ENCODE measurements at regions not wholly inside any gene's neighbourhood (a gene's known extent, or its start where the extent isn't known, plus 50 kb on each side); places are given as distances from the start of the nearest gene placed in this dataset.
"Not testable (repeated sequence)": the region's sequence is repeated elsewhere in the genome, so short reads cannot be mapped to it uniquely, and the experiment has no call there.

DNA sequence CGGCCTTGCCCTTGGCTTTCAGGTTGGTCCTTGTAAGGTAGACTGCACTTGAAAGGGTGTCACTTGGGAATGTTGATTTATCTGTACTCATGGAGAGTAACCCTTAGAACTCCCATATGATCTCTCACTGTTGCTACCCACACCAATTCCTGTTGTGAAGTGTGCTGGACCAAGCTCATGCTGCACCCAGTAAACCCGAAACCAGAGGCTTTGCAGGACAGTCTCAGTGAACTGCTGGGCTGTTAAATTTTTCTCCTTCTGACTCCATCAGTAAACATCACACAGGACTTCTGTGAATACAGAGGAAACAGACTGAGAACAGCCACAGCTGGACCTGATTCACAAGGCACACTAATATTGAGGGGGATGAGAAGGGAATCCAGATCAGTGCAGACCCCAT lies 783.0 kb downstream of the TMEM121 start:
- DNase-seq: no peak

DNA sequence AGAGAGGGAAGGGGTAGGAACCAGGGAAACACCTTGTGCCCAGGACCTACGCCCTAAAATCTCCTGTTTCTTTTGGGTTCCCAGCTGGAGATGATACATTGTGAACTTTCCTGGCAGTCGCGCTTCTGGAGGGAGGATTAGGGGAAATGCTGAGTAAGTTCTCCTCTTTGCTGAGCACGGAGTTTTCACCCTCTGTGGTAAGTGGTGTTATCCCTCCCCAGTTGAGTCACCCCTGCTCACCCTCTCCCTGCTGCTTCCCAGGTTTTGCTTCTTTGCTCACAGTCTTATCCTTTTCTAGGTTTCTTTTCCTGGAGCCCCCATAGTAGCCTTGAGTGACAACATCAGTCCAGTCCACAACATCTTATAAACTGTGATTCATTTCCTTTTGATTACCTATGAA lies 789.1 kb downstream of the TMEM121 start:
- DNase-seq: no peak

- no peak for DNase-seq
Measured at GRCh38 chr14:106317593-106317992, 791.2 kb downstream of the TMEM121 start.

DNA sequence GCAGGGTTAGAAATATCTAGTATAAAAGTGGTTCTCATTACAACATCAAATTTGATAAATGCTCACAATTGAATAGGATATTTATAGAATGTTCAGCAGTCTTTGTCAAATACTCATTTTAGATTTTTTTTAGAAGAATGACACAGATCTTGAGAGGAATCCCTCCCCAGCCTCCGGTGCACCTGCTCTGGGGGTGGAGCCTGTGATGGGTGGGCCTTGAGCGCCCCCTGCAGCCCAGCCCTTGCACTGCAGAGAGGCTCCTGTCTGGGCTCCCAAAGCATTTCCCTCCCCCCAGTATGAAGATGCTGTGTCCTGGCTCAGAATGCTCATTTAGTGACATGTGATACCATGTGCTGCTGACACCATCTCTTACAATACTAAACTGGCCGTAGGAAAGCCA lies 792.3 kb downstream of the TMEM121 start:
- no peak for DNase-seq

DNA sequence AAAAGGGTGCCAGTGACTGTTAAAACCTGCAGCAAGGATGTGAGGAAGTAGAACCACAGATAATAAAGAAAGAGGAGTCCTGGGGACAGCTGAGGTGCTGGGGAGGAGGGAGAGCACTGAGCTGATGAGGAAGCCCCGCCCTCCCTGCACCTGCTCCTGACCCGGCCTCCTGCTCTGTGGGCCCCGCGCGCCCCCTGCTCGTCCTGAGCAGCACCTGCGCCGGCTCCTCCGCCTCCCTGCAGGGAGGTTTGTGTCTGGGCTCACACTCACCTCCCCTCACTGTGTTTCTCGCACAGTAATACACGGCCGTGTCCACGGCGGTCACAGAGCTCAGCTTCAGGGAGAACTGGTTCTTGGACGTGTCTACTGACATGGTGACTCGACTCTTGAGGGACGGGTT lies 797.6 kb downstream of the TMEM121 start:
- DNase-seq: not testable (repeated sequence)

- no peak for DNase-seq
Measured at GRCh38 chr14:106327234-106327633, 800.9 kb downstream of the TMEM121 start.

DNA sequence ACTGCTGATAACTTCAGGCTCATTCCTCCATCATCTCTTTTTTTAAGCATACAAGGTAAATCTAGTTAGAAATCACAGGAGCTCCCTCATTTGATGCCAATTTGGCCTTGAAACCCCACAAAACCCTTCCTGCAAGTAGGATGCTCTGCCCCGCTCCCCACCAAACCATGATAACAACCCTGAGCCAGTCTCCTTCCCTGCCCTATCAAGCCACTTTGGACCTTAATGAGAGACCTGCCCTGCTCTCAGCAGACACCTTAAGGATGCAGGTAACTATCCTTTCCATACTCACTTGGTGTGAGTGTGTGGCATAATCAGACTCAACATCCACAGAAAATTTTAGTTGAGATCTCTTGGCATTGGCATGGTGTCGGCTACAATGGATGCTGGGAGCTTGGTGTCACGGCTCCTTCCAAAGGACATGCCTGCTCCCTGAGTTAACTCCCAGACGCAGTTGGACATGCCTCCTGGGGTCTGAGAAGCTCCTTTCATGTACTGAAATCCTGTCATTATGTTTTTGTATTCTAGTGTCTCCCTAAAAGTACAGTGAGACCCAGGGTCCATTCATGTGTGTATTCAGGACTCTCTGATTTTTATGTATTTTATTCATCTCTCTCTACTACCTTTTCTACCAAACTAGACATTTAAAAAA lies 801.4 kb downstream of the TMEM121 start:
- not testable (repeated sequence) for DNase-seq

- DNase-seq: not testable (repeated sequence)
Measured at GRCh38 chr14:106329243-106329642, 802.9 kb downstream of the TMEM121 start.

DNA sequence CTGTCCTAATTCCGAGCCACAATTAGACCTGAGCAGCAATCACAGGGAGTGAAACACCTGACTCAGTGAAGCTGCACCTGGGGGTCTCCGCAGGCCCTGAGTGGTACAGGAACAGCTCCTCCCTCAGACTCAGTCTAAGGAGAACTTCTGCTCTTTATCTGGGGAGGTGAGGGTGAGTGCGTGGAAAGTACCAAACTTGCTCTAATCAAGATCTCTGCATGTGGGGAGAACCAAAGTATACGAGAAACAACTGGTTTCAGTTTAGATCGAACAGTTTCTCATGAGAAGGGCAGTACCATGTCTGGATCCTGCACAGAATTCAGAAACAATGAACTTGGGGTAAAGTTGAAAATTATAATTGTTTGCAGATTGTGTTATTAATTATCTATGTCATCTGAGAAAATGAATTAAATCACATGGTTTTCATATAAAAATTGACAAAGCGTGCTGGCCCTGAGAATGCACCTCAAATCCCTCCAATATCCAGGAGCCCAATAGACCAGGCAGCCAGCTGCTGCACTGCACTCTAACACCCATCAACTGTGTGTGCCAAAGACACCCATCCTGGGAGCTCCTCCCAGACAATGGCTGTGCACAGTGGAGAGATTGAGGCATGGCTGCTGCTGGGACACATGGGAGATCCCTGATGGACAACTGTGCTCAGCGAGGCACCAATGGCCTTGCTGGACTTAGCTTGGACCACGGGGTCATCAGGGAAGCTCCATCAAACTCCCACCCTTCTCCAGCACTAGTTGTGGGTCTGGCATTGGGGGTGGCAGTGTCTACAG lies 803.8 kb downstream of the TMEM121 start:
- not testable (repeated sequence) for DNase-seq

DNA sequence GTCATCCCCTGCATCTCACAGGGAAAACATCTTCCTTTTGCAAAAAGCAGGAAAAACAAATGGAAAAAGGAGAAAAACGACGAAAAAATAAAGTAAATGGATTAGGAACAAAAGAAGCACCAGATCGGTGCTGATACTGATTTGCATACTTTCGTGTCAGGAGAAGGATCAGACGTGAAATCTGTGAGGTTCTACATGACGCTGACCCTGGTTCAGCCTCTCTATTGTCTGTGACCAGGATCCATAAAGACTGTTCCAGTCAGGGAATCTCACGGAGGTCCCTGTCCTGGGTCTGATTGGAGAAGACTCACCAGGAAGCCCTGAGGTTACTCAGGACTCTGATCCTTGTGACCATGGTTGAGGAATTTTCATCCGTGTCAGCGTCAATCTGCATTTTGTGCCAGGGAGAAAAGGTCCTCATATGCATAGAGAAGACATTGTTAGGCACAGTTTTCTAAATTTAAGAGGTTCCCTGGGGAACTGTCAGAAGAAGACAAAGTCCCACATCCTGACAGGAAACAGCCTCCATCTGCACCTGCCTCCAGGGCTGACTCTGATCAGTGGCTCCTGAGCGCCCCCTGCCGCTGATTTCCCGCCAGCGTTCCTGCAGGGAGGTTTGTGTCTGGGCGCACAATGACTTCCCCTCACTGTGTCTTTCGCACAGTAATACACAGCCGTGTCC lies 808.2 kb downstream of the TMEM121 start:
- DNase-seq: not testable (repeated sequence)

- not testable (repeated sequence) for DNase-seq
Measured at GRCh38 chr14:106335110-106335429, 808.7 kb downstream of the TMEM121 start.

GRCh38 chr14:106338775-106339174 lies 812.4 kb downstream of the TMEM121 start:
- DNase-seq: not testable (repeated sequence)

DNA sequence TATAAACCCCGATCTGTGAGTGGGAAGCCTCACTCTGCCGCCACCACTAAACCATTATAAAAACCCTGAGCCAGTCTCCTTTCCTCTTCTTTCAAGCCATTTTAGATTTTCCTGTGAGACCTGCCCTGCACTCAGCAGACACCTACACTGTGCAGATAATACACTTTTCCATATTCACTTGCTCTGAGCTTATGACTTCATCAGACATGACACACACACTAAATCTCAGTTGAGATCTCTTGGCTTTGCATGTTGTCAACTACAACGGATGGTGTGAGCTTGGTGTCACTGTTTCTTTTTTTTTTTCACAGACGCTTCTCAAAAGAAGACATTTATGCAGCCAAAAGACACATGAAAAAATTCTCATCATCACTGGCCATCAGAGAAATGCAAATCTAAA lies 814.3 kb downstream of the TMEM121 start:
- not testable (repeated sequence) for DNase-seq

DNA sequence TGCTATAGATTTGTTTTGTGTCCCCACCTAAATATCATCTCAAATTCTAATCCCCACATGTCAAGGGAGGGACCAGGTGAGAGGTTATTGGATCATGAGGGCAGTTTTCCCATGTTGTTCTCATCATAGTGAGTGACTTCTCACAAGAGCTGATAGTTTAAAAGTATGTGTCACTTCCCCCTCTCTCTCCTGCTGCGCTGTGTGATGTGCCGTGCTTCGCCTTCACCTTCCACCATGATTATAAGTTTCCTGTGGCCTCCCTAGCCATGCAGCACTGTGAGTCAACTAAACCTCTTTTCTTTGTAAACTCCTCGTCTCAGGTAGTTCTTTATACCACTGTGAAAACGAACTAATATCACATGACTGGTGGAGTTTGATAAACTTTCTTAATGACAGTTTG lies 814.8 kb downstream of the TMEM121 start:
- DNase-seq: not testable (repeated sequence)

GRCh38 chr14:106343626-106344025 lies 817.2 kb downstream of the TMEM121 start:
- no peak for DNase-seq

- not testable (repeated sequence) for DNase-seq
Measured at GRCh38 chr14:106344065-106344614, 817.8 kb downstream of the TMEM121 start.

GRCh38 chr14:106344791-106345479 lies 818.6 kb downstream of the TMEM121 start:
- DNase-seq: not testable (repeated sequence)

DNA sequence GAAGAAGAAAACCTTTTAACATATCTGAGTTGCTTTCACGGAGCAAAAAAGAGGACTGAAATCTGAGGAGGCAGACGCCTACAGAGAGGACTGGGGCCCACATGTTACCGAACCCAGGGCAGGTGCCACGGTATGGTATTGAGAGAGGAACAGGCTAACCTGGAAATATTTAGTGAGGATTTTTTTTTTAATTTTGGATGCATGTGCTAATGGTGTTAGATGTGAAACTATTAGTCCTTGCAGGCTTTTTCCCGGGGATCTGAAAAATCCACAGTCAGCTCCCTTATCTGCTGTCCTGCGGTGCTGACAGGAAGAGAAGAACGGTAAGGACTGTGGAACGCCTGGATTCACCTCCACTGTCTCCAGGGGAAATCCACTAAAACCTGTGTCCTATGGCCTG lies 819.7 kb downstream of the TMEM121 start:
- DNase-seq: no peak

- DNase-seq: no peak
Measured at GRCh38 chr14:106346534-106347290, 820.3 kb downstream of the TMEM121 start.

DNA sequence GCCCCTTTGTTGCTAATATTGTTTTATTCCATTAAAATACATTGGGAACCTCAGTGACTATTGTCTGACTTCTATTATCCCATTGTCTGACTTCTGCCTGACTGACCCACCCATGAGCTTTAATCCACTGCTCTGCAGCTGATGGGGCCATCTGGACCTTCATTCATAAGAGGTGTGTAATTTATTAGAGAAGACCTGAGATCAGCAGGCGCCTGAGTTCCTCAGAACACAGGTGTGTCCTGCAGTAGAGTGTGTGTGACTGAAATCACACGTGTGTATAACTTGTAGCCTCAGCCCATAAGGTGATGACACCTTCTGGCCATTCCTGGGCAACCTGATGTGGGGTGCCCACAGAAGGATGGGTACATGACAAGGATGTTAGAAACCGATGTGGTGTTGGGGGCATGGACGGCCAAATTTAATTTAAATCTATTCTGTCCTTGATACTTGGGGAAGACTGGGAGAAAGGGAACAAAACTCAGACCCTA lies 821.0 kb downstream of the TMEM121 start:
- no peak for DNase-seq

- no peak for DNase-seq
Measured at GRCh38 chr14:106347890-106348755, 821.7 kb downstream of the TMEM121 start.
